SU-DHL-6 (cell line): ENCODE measurements at regions not wholly inside any gene's neighbourhood (a gene's known extent, or its start where the extent isn't known, plus 50 kb on each side); places are given as distances from the start of the nearest gene placed in this dataset.

Experiments
- EZH2phosphoT487 ChIP-seq: fragments of 200-600 bp; sonication (generic), shearing (Covaris generic); conservative IDR thresholded peaks from 2 replicates; pipeline ENCODE4 v1.6.1; 2018; ENCODE audit warnings: mild to moderate bottlenecking, antibody characterized with exemption, low read length, moderate library complexity, mixed read lengths
- TF ChIP-seq, protein P1 (sequence below): fragments of 200-600 bp; sonication (generic); IDR thresholded peaks from one replicate; pipeline ENCODE4 v1.5.1; 2017; ENCODE audit warnings: antibody characterized with exemption, mild to moderate bottlenecking, low read length, moderate library complexity; ENCODE audit not compliant: insufficient read depth, poor library complexity, severe bottlenecking

DNA sequence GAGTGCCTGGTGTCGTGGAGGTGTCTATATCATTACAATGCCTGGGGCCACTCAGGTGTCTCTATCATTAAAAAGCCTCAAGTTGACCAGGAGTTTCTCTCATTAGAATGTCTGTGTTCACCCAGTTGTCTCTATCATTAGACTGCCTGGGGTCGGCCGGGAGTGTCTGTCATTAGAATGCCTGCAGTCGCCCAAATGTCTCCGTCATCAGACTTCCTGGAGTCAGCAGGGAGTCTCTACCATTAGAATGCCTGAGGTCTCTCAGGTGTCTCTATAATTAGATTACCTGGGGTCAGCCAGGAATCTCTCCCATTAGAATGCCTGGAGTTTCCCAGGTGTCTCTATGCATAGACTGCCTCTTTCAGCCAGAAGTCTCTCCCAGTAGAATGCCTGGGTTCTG, 1477.6 kb downstream of the UQCRFS1 start:
- TF ChIP-seq, protein P1, sequence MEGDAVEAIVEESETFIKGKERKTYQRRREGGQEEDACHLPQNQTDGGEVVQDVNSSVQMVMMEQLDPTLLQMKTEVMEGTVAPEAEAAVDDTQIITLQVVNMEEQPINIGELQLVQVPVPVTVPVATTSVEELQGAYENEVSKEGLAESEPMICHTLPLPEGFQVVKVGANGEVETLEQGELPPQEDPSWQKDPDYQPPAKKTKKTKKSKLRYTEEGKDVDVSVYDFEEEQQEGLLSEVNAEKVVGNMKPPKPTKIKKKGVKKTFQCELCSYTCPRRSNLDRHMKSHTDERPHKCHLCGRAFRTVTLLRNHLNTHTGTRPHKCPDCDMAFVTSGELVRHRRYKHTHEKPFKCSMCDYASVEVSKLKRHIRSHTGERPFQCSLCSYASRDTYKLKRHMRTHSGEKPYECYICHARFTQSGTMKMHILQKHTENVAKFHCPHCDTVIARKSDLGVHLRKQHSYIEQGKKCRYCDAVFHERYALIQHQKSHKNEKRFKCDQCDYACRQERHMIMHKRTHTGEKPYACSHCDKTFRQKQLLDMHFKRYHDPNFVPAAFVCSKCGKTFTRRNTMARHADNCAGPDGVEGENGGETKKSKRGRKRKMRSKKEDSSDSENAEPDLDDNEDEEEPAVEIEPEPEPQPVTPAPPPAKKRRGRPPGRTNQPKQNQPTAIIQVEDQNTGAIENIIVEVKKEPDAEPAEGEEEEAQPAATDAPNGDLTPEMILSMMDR = no peak
- no peak for TF ChIP-seq EZH2phosphoT487
